ENCODE measurements at regions not wholly inside any gene's neighbourhood (a gene's known extent, or its start where the extent isn't known, plus 50 kb on each side); places are given as distances from the start of the nearest gene placed in this dataset.

- no peak overlapping the region for H2BK120ac ChIP-seq (ENCODE audit: low read depth, low read length, poor library complexity, severe bottlenecking)
- H3K18ac ChIP-seq (ENCODE audit: insufficient read length, low read depth, low read length): no peak overlapping the region
- DNase-seq: no peak
- no peak overlapping the region for H3K4ac ChIP-seq (ENCODE audit: low read depth, low read length)
- H3K14ac ChIP-seq (ENCODE audit: insufficient read depth, low read length): no peak overlapping the region
- no peak overlapping the region for H2BK5ac ChIP-seq (ENCODE audit: insufficient read length, low read length)
- H3K79me1 ChIP-seq (ENCODE audit: insufficient read depth, low read depth, low read length, poor library complexity, severe bottlenecking): no peaks in the 10 kb centered on the region
- H2BK20ac ChIP-seq (ENCODE audit: low read depth, low read length, poor library complexity, severe bottlenecking): no peak overlapping the region
- no peak overlapping the region for H3K23ac ChIP-seq (ENCODE audit: insufficient read length, low read depth, low read length)
- H2AFZ ChIP-seq (ENCODE audit: low read length): no peak overlapping the region
- H3K79me2 ChIP-seq (ENCODE audit: insufficient read depth, low read length): no peaks in the 10 kb centered on the region
- H3K9ac ChIP-seq (ENCODE audit: extremely low read depth, insufficient read length, low read length): no peak overlapping the region
- H3K4me1 ChIP-seq (ENCODE audit: insufficient read depth, low read length): no peaks in the 10 kb centered on the region
- no peaks in the 10 kb centered on the region for H4K20me1 ChIP-seq (ENCODE audit: control insufficient read depth, insufficient read depth, insufficient read length)
- no peak overlapping the region for H2AK5ac ChIP-seq (ENCODE audit: insufficient read length, low read length)
- Mint-ChIP-seq H3K4me1 (no peaks in the 10 kb centered on the region), H3K27ac (no peak overlapping the region), H3K4me3 (no peak overlapping the region), H3K27me3 (ENCODE audit: low read depth) (no peaks in the 10 kb centered on the region; the same call in none of the 2 replicates), H3K36me3 (ENCODE audit: insufficient read depth in 1 of 3, low read depth in 3 of 3) (no peaks in the 10 kb centered on the region), H3K9me3 (no peaks in the 10 kb centered on the region)
- H3K56ac ChIP-seq (ENCODE audit: insufficient read length, low read depth, low read length): no peak overlapping the region
- H3K27me3 ChIP-seq (ENCODE audit: insufficient read depth, low read length): no peaks in the 10 kb centered on the region
- H3T11ph ChIP-seq (ENCODE audit: low read length): no peak overlapping the region
- no peak overlapping the region for H4K91ac ChIP-seq (ENCODE audit: insufficient read length, low read depth, low read length)
- H4K5ac ChIP-seq (ENCODE audit: insufficient read length, low read depth, low read length): no peak overlapping the region
- no peak for TF ChIP-seq CTCF (conservative IDR thresholded peaks at IDR 0.05)
- no peak overlapping the region for H3K27ac ChIP-seq (ENCODE audit: insufficient read length, low read depth, low read length)
- no peaks in the 10 kb centered on the region for H3K23me2 ChIP-seq (ENCODE audit: insufficient read length, low read depth, low read length, poor library complexity, severe bottlenecking)
- no peak overlapping the region for H3K4me2 ChIP-seq (ENCODE audit: insufficient read depth, insufficient read length, low read length)
- no peak overlapping the region for H4K8ac ChIP-seq (replicated peaks; ENCODE audit: insufficient read length, low read depth, low read length)
- no peaks in the 10 kb centered on the region for H3K9me3 ChIP-seq (ENCODE audit: control insufficient read depth, low read depth, low read length)
- no peak overlapping the region for H2BK12ac ChIP-seq (ENCODE audit: insufficient read length, low read depth, low read length)
- H2BK15ac ChIP-seq (ENCODE audit: low read depth, low read length): no peak overlapping the region
Measured at GRCh38 chr6:126937426-126937825, 181.0 kb upstream of the RSPO3 start.

Data from H9 (cell line).